GM12878 (cell line): ENCODE measurements at regions not wholly inside any gene's neighbourhood (a gene's known extent, or its start where the extent isn't known, plus 50 kb on each side); places are given as distances from the start of the nearest gene placed in this dataset.

ENCODE experiments used
- BACH1 ChIP-seq: fragments of 450-650 bp; IDR thresholded peaks from 2 replicates; pipeline ENCODE4 v1.6.1; 2017; ENCODE audit warnings: mild to moderate bottlenecking, borderline replicate concordance
- CREB1 ChIP-seq: IDR thresholded peaks from 2 replicates; pipeline ENCODE4 v1.6.1; 2012; ENCODE audit warnings: low read depth, mild to moderate bottlenecking, inconsistent platforms
- EZH2 ChIP-seq: IDR thresholded peaks from 2 replicates; pipeline ENCODE4 v1.6.1; 2012; ENCODE audit warnings: low read depth, mild to moderate bottlenecking, control low read depth, inconsistent platforms, low read length, borderline replicate concordance; ENCODE audit not compliant: control insufficient read depth
- GABPA ChIP-seq: IDR thresholded peaks from 2 replicates; pipeline ENCODE4 v1.6.1; 2014; ENCODE audit warnings: antibody characterized with exemption, low read depth, mild to moderate bottlenecking, inconsistent platforms
- SMAD1 ChIP-seq: fragments of 450-650 bp; IDR thresholded peaks from 2 replicates; pipeline ENCODE4 v1.6.1; 2018; ENCODE audit warnings: mild to moderate bottlenecking, low read depth; ENCODE audit not compliant: partially characterized antibody
- ZZZ3 ChIP-seq: IDR thresholded peaks from 2 replicates; pipeline ENCODE4 v1.6.1; 2011; ENCODE audit warnings: low read depth; ENCODE audit not compliant: control insufficient read depth, insufficient read length

GRCh38 chr3:18660059-18660458 is 234.9 kb upstream of the SATB1 start:
- no peak for TF ChIP-seq ZZZ3
- TF ChIP-seq CREB1 = no peak
- TF ChIP-seq GABPA = no peak
- no peak for TF ChIP-seq SMAD1
- no peak for TF ChIP-seq BACH1
- no peak for TF ChIP-seq EZH2
